ENCODE measurements at regions not wholly inside any gene's neighbourhood (a gene's known extent, or its start where the extent isn't known, plus 50 kb on each side); places are given as distances from the start of the nearest gene placed in this dataset.
A peak's percentile ranks its signal among the peaks of the same experiment; 100 is the strongest.

GRCh38 chr12:89160716-89161123, 191.6 kb downstream of the DUSP6 start (continued):
- TF ChIP-seq USF1 (IDR thresholded peaks at IDR 0.05; ENCODE audit: borderline replicate concordance, low read depth) (no peak), MEF2A (IDR thresholded peaks at IDR 0.05; ENCODE audit: borderline replicate concordance, low read depth) (0 out of 2 replicates have a peak, but pooled peaks have one; percentile 17), YY1 (IDR thresholded peaks at IDR 0.05; ENCODE audit: low read depth) (no peak), JUND (IDR thresholded peaks at IDR 0.05) (peak; percentile 38; the same call in 1 of the 2 replicates), NRF1 (IDR thresholded peaks at IDR 0.05; ENCODE audit: low read depth, low read length) (no peak), ELF1 (IDR thresholded peaks at IDR 0.05) (no peak), MAX (IDR thresholded peaks at IDR 0.05; ENCODE audit: low read depth) (no peak; the same call in 1 of the 2 replicates), CTCF (IDR thresholded peaks at IDR 0.05) (no peak), PBX3 (IDR thresholded peaks at IDR 0.05) (peak; percentile 77), EP300 (IDR thresholded peaks at IDR 0.05; ENCODE audit: borderline replicate concordance in 1 of 2, low read depth in 1 of 2, low read length in 1 of 2) (peak; percentile 36 to 92; a peak in 3 of 4 replicates), USF2 (IDR thresholded peaks at IDR 0.05; ENCODE audit: borderline replicate concordance, low read depth, low read length) (no peak), FOSL2 (IDR thresholded peaks at IDR 0.05; ENCODE audit: borderline replicate concordance, low read depth) (peak; percentile 53; the same call in 1 of the 2 replicates), RAD21 (IDR thresholded peaks at IDR 0.05; ENCODE audit: low read length) (peak; percentile 28; the same call in 1 of the 2 replicates), RFX5 (IDR thresholded peaks at IDR 0.05; ENCODE audit: low read length) (no peak), SMC3 (IDR thresholded peaks at IDR 0.05; ENCODE audit: low read depth, low read length) (no peak), GATA2 (CRISPR knock-in tag; IDR thresholded peaks at IDR 0.05) (peak; percentile 55; the same call in 1 of the 2 replicates), FOXJ3 (CRISPR knock-in tag; IDR thresholded peaks at IDR 0.05) (no peak), RCOR1 (IDR thresholded peaks at IDR 0.05; ENCODE audit: low read length) (peak; percentile 39), FOXM1 (IDR thresholded peaks at IDR 0.05; ENCODE audit: low read depth) (no peak), RXRA (IDR thresholded peaks at IDR 0.05; ENCODE audit: borderline replicate concordance, low read depth) (peak; percentile 36; the same call in 1 of the 2 replicates), CHD2 (IDR thresholded peaks at IDR 0.05; ENCODE audit: low read length, partially characterized antibody) (peak; percentile 74), NFIC (IDR thresholded peaks at IDR 0.05; ENCODE audit: borderline replicate concordance) (peak; percentile 61), IRF3 (IDR thresholded peaks at IDR 0.05; ENCODE audit: low read depth, low read length) (no peak)
